Smooth muscle cell (in vitro differentiated cells): ENCODE measurements at regions not wholly inside any gene's neighbourhood (a gene's known extent, or its start where the extent isn't known, plus 50 kb on each side); places are given as distances from the start of the nearest gene placed in this dataset.

Experiments
- DNase-seq: peaks from one replicate; lab custom pipeline; 2025; ENCODE audit not compliant: unreplicated experiment; lab: John Stamatoyannopoulos, UW
- H2AFZ ChIP-seq: fragments of 200-600 bp; sonication (generic); 2 replicates; pipeline ENCODE4 v1.6.0; 2016; ENCODE audit warnings: antibody characterized with exemption, low read depth, mild to moderate bottlenecking
- H3F3A ChIP-seq: fragments of 200-600 bp; sonication (generic); 2 replicates; pipeline ENCODE4 v1.6.0; 2017; ENCODE audit warnings: antibody characterized with exemption, low read depth
- H3K27ac ChIP-seq: fragments of 200-600 bp; sonication (generic); 2 replicates; pipeline ENCODE4 v1.5.1; 2016; ENCODE audit warnings: low read depth, mild to moderate bottlenecking
- H3K27me3 ChIP-seq: fragments of 200-600 bp; sonication (generic); 2 replicates; pipeline ENCODE4 v1.6.1; 2016; ENCODE audit warnings: low read depth, mild to moderate bottlenecking
- H3K36me3 ChIP-seq: fragments of 200-600 bp; sonication (generic); 2 replicates; pipeline ENCODE4 v1.5.1; 2016; ENCODE audit warnings: low read depth
- H3K4me1 ChIP-seq: fragments of 200-600 bp; sonication (generic); 2 replicates; pipeline ENCODE4 v1.5.1; 2016; ENCODE audit warnings: low read depth
- H3K4me2 ChIP-seq: fragments of 200-600 bp; sonication (generic); 2 replicates; pipeline ENCODE4 v1.6.0; 2016; ENCODE audit warnings: mild to moderate bottlenecking
- H3K4me3 ChIP-seq: fragments of 200-600 bp; sonication (generic); 2 replicates; pipeline ENCODE4 v1.5.1; 2016; ENCODE audit warnings: mild to moderate bottlenecking
- H3K79me2 ChIP-seq: fragments of 200-600 bp; sonication (generic); 2 replicates; pipeline ENCODE4 v1.6.0; 2016; ENCODE audit warnings: low read depth, mild to moderate bottlenecking
- H3K9ac ChIP-seq: fragments of 200-600 bp; sonication (generic); 2 replicates; pipeline ENCODE4 v1.6.0; 2016; ENCODE audit warnings: low read depth
- H3K9me3 ChIP-seq: fragments of 200-600 bp; sonication (generic); replicated peaks from 2 replicates; pipeline ENCODE4 v1.5.1; 2016; ENCODE audit warnings: low read depth
- H4K20me1 ChIP-seq: fragments of 200-600 bp; sonication (generic); 2 replicates; pipeline ENCODE4 v1.6.0; 2016; ENCODE audit warnings: low read depth
- CTCF ChIP-seq: fragments of 200-600 bp; sonication (generic); IDR thresholded peaks from 2 replicates; pipeline ENCODE4 v1.5.1; 2017; ENCODE audit warnings: borderline replicate concordance, mild to moderate bottlenecking, antibody characterized with exemption; ENCODE audit not compliant: insufficient read depth, poor library complexity, severe bottlenecking
- WGBS: methylation state at CpG from one replicate; pipeline ENCODE4 v1.1.7; 2016; ENCODE audit warnings: low lambda C conversion rate; 5-methylcytosine and 5-hydroxymethylcytosine counted together

- Histone ChIP-seq H3F3A (no peaks in the 10 kb centered on the region), H3K9me3 (no peaks in the 10 kb centered on the region), H3K4me3 (no peak overlapping the region), H4K20me1 (no peaks in the 10 kb centered on the region), H2AFZ (no peak overlapping the region), H3K27me3 (no peaks in the 10 kb centered on the region), H3K9ac (no peak overlapping the region), H3K4me2 (no peak overlapping the region), H3K79me2 (no peaks in the 10 kb centered on the region), H3K36me3 (no peaks in the 10 kb centered on the region), H3K4me1 (no peaks in the 10 kb centered on the region), H3K27ac (no peak overlapping the region)
- no peak for TF ChIP-seq CTCF
- no peak for DNase-seq
- WGBS, result 52% methylated on average over 4 of the region's 4 CpGs
These were observed 144.8 kb upstream of the GNPDA2 start for GRCh38 chr4:44871133-44871532.

GRCh38 chr4:44869985-44870384 is 143.6 kb upstream of the GNPDA2 start:
- Histone ChIP-seq H3K36me3 (no peaks in the 10 kb centered on the region), H3K4me3 (no peak overlapping the region), H2AFZ (no peak overlapping the region), H3K27me3 (no peaks in the 10 kb centered on the region), H3F3A (no peaks in the 10 kb centered on the region), H3K79me2 (no peaks in the 10 kb centered on the region), H3K4me1 (no peaks in the 10 kb centered on the region), H3K9me3 (no peaks in the 10 kb centered on the region), H4K20me1 (no peaks in the 10 kb centered on the region), H3K9ac (no peak overlapping the region), H3K27ac (no peak overlapping the region), H3K4me2 (no peak overlapping the region)
- DNase-seq, result no peak
- TF ChIP-seq CTCF, result no peak
- 95% methylated on average over 2 of the region's 2 CpGs for WGBS

GRCh38 chr4:44869222-44869882 is 143.0 kb upstream of the GNPDA2 start:
- Histone ChIP-seq H3K27ac (no peak overlapping the region), H3K9me3 (no peaks in the 10 kb centered on the region), H3K4me1 (no peaks in the 10 kb centered on the region), H3K9ac (no peak overlapping the region), H3K4me3 (no peak overlapping the region), H3K27me3 (no peaks in the 10 kb centered on the region), H3K4me2 (no peak overlapping the region), H3K36me3 (no peaks in the 10 kb centered on the region), H4K20me1 (no peaks in the 10 kb centered on the region), H3F3A (no peaks in the 10 kb centered on the region), H2AFZ (no peak overlapping the region), H3K79me2 (no peaks in the 10 kb centered on the region)
- 86% methylated on average over 2 of the region's 2 CpGs for WGBS
- TF ChIP-seq CTCF, result no peak
- no peak for DNase-seq

GRCh38 chr4:44861756-44862155 is 135.4 kb upstream of the GNPDA2 start:
- Histone ChIP-seq H3K27ac (peak overlapping the region; percentile 21), H3K36me3 (no peaks in the 10 kb centered on the region), H3F3A (no peaks in the 10 kb centered on the region), H3K4me1 (peaks cover 11% of the 10 kb centered on the region), H3K27me3 (no peaks in the 10 kb centered on the region), H3K4me3 (no peak overlapping the region), H3K4me2 (peak overlapping the region; percentile 52), H4K20me1 (no peaks in the 10 kb centered on the region), H3K9me3 (no peaks in the 10 kb centered on the region), H3K9ac (no peak overlapping the region), H3K79me2 (no peaks in the 10 kb centered on the region), H2AFZ (peak overlapping the region; percentile 44)
- no peak for TF ChIP-seq CTCF
- DNase-seq, result no peak
